Endodermal cell (in vitro differentiated cells): ENCODE measurements at regions not wholly inside any gene's neighbourhood (a gene's known extent, or its start where the extent isn't known, plus 50 kb on each side); places are given as distances from the start of the nearest gene placed in this dataset.
A peak's percentile ranks its signal among the peaks of the same experiment; 100 is the strongest.

Source experiments
- DNase-seq: peaks from one replicate; pipeline ENCODE4 v3.0.0-alpha.2; 2017
- H3K27ac ChIP-seq: 2 replicates; pipeline ENCODE4 v1.5.1; 2013; ENCODE audit warnings: mild to moderate bottlenecking, low read depth, low read length, moderate library complexity
- H3K27me3 ChIP-seq: 2 replicates; pipeline ENCODE4 v1.6.1; 2013; ENCODE audit warnings: mild to moderate bottlenecking, low read length, moderate library complexity; ENCODE audit not compliant: insufficient read depth, control insufficient read depth, poor library complexity, severe bottlenecking
- H3K36me3 ChIP-seq: 2 replicates; pipeline ENCODE4 v1.7.0; 2013; ENCODE audit warnings: mild to moderate bottlenecking, low read length, moderate library complexity; ENCODE audit not compliant: control insufficient read depth, insufficient read depth
- H3K4me1 ChIP-seq: one replicate; pipeline ENCODE4 v1.7.0; 2013; ENCODE audit warnings: low read length; ENCODE audit not compliant: control insufficient read depth, insufficient read depth
- H3K4me3 ChIP-seq: 2 replicates; pipeline ENCODE4 v1.5.1; 2013; ENCODE audit warnings: mild to moderate bottlenecking, low read length, moderate library complexity
- H3K9ac ChIP-seq: 2 replicates; pipeline ENCODE4 v1.6.1; 2013; ENCODE audit warnings: mild to moderate bottlenecking, low read length, moderate library complexity; ENCODE audit not compliant: poor library complexity, severe bottlenecking; ENCODE audit errors: extremely low read depth
- H3K9me3 ChIP-seq: 2 replicates; pipeline ENCODE4 v1.6.1; 2013; ENCODE audit warnings: mild to moderate bottlenecking, low read length, moderate library complexity; ENCODE audit not compliant: control insufficient read depth
- H3K27ac Mint-ChIP-seq: 2 replicates; pipeline ENCODE4 v1.8.0; 2020; ENCODE audit warnings: mixed read lengths
- H3K27me3 Mint-ChIP-seq: 2 replicates; pipeline ENCODE4 v1.8.0; 2021; ENCODE audit warnings: mild to moderate bottlenecking, mixed read lengths; ENCODE audit not compliant: insufficient read depth
- H3K36me3 Mint-ChIP-seq: 2 replicates; pipeline ENCODE4 v1.8.0; 2020; ENCODE audit warnings: low read depth, mixed read lengths
- H3K4me1 Mint-ChIP-seq: 2 replicates; pipeline ENCODE4 v1.8.0; 2020; ENCODE audit warnings: mixed read lengths
- H3K4me3 Mint-ChIP-seq: 2 replicates; pipeline ENCODE4 v1.8.0; 2020; ENCODE audit warnings: mild to moderate bottlenecking, moderate library complexity, mixed read lengths
- H3K9me3 Mint-ChIP-seq: 2 replicates; pipeline ENCODE4 v1.8.0; 2020; ENCODE audit warnings: mild to moderate bottlenecking, mixed read lengths
- CTCF ChIP-seq: fragments of 200-600 bp; sonication (generic); conservative IDR thresholded peaks from 2 replicates; pipeline ENCODE4 v1.5.0; 2021; ENCODE audit warnings: antibody characterized with exemption, mild to moderate bottlenecking
- WGBS, 2 experiments: methylation state at CpG; one replicate each; pipeline versions ENCODE4 v1.1.5 to v1.1.7; 2013; ENCODE audit warnings: missing lambda C conversion rate in 2 of 2, mixed read lengths in 1 of 2; ENCODE audit not compliant: insufficient coverage in 1 of 2, insufficient read length in 1 of 2; 5-methylcytosine and 5-hydroxymethylcytosine counted together

- H3K27me3 Mint-ChIP-seq, result no peaks in the 10 kb centered on the region
- no peak overlapping the region for H3K27ac Mint-ChIP-seq
- no peak overlapping the region for H3K9ac ChIP-seq
- H3K36me3 Mint-ChIP-seq, result no peaks in the 10 kb centered on the region
- H3K27ac ChIP-seq, result no peak overlapping the region
- DNase-seq, result no peak
- no peaks in the 10 kb centered on the region for H3K36me3 ChIP-seq
- H3K4me3 ChIP-seq, result no peak overlapping the region
- no peaks in the 10 kb centered on the region for H3K9me3 ChIP-seq
- no peaks in the 10 kb centered on the region for H3K4me1 Mint-ChIP-seq
- H3K4me3 Mint-ChIP-seq, result no peak overlapping the region
- H3K4me1 ChIP-seq, result no peaks in the 10 kb centered on the region
- TF ChIP-seq CTCF, result no peak
- H3K9me3 Mint-ChIP-seq, result no peaks in the 10 kb centered on the region
- H3K27me3 ChIP-seq, result no peaks in the 10 kb centered on the region
These were observed 204.8 kb upstream of the MEOX2 start for GRCh38 chr7:15891151-15891881.

DNA sequence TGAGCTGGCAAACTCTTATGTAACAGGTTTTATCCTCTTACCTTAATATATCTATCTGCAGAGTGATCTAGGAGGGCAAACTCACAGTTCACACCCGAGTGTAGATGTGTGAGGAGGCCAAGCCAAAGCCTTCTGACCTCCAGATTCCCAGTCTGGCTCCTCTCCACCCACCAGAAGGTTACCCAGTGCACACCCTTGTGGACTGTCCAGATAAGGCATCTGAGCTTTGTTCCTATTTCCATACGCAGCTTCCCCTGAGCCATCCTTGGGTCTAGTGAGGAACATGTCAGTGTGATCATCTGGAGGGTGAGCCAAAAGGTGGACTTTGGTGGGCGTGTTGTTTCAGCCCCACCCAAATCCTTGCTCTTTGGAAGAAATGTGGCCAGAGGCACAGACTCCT, 203.0 kb upstream of the MEOX2 start:
- Histone ChIP-seq H3K27ac (no peak overlapping the region), H3K9me3 (no peaks in the 10 kb centered on the region), H3K27me3 (no peaks in the 10 kb centered on the region), H3K9ac (no peak overlapping the region), H3K4me1 (no peaks in the 10 kb centered on the region), H3K36me3 (no peaks in the 10 kb centered on the region), H3K4me3 (no peak overlapping the region)
- Mint-ChIP-seq H3K4me1 (no peaks in the 10 kb centered on the region), H3K27me3 (no peaks in the 10 kb centered on the region), H3K9me3 (no peaks in the 10 kb centered on the region), H3K36me3 (no peaks in the 10 kb centered on the region), H3K4me3 (no peak overlapping the region), H3K27ac (no peak overlapping the region)
- 90 to 100% methylated on average over 1 to 3 of the region's 3 CpGs for WGBS, 2 experiments
- peak; percentile 50 for TF ChIP-seq CTCF
- peak; percentile 60 for DNase-seq

DNA sequence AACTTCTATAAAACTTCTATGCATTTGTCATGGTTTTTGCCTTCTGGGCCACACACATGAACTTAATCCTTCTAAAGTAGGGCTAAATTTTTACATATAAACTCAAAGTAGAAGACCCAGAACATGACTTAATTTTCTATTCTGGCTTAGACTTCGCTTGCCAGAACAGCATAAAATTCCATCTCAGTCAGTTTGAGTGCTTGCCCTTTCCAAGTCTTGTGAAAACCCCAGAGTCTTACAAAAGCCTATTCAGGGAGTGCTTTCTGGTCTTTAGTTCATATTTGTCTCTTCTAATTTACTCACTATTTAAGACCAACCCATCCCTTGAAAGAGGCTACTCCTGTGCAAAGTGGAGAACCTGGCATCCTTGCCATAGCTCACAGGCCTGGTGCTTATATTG, 201.6 kb upstream of the MEOX2 start:
- Mint-ChIP-seq H3K4me3 (no peak overlapping the region), H3K9me3 (no peaks in the 10 kb centered on the region), H3K36me3 (no peaks in the 10 kb centered on the region), H3K4me1 (no peaks in the 10 kb centered on the region), H3K27ac (no peak overlapping the region), H3K27me3 (no peaks in the 10 kb centered on the region)
- H3K27me3 ChIP-seq, result no peaks in the 10 kb centered on the region
- no peaks in the 10 kb centered on the region for H3K4me1 ChIP-seq
- no peaks in the 10 kb centered on the region for H3K36me3 ChIP-seq
- TF ChIP-seq CTCF, result no peak
- H3K9me3 ChIP-seq, result no peaks in the 10 kb centered on the region
- H3K4me3 ChIP-seq, result no peak overlapping the region
- no peak overlapping the region for H3K9ac ChIP-seq
- H3K27ac ChIP-seq, result no peak overlapping the region
- DNase-seq, result no peak
- 94 to 100% methylated on average over 1 of the region's 1 CpG for WGBS, 2 experiments
